CD4-positive, alpha-beta T cell treated with Interleukin-1 beta for 1 hour (primary cell): ENCODE measurements at regions not wholly inside any gene's neighbourhood (a gene's known extent, or its start where the extent isn't known, plus 50 kb on each side); places are given as distances from the start of the nearest gene placed in this dataset.

Experiments used
- DNase-seq, 2 donors: peaks; one replicate each; pipeline ENCODE4 v3.0.0-alpha.2; 2020 to 2022

DNA sequence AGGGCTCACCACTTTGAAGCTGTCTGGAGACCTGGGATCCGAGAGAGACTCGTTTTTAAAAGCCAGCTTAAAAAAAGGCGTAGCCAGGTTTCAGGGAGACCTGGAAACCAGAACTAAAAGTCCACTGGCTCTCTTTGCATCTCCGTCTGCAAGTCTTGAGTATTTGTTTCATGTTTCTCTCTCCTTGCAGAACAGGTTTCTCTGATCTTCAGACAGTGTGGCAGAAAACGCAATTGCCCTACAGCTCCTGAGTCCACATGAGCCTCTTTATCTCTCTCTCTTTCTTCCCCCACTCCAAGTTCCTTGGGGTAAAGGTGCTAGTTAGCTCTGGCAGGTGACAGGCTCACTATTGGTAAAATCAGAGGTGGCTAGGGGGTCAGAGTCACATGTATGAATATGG lies 67.0 kb upstream of the AMPD3 start:
- no peak for DNase-seq

DNA sequence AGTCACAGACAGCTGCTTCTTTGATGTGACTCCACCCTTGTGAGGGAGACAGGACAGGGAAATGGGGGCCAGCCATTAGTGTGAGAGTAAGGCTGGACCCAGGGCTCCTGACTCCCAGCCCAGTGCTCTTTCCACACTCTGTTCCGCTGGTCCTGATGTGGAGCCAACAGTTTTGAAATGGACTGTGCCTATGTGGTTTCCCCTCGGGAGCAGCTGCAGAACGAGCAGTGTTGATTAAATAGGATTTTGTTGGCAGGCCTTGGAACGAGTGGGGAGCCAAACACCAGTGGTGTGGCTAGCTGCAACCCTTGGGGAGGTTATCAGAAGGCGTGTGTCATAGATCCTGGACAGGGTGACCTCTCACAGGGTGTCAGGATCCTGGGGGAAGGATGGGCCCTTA lies 66.5 kb upstream of the AMPD3 start:
- DNase-seq = no peak

DNA sequence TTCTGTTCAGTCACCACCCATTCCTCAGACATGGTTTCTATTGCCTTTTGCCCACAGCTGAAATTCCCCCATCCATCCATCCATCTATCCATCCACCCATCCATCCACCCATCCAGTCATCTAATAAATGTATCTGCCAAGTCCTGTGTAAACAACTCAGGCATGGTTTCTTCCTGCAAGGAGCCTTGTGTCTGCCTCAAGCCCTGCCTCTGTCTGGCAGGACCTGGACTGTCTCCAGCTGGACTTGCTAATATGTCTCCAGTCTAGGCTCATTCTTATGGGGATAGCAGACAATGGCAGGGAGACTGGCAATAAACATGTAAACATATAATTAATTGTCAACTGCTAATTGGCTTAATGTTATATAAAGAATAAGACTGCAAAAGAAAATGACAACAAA lies 64.7 kb upstream of the AMPD3 start:
- no peak for DNase-seq

DNA sequence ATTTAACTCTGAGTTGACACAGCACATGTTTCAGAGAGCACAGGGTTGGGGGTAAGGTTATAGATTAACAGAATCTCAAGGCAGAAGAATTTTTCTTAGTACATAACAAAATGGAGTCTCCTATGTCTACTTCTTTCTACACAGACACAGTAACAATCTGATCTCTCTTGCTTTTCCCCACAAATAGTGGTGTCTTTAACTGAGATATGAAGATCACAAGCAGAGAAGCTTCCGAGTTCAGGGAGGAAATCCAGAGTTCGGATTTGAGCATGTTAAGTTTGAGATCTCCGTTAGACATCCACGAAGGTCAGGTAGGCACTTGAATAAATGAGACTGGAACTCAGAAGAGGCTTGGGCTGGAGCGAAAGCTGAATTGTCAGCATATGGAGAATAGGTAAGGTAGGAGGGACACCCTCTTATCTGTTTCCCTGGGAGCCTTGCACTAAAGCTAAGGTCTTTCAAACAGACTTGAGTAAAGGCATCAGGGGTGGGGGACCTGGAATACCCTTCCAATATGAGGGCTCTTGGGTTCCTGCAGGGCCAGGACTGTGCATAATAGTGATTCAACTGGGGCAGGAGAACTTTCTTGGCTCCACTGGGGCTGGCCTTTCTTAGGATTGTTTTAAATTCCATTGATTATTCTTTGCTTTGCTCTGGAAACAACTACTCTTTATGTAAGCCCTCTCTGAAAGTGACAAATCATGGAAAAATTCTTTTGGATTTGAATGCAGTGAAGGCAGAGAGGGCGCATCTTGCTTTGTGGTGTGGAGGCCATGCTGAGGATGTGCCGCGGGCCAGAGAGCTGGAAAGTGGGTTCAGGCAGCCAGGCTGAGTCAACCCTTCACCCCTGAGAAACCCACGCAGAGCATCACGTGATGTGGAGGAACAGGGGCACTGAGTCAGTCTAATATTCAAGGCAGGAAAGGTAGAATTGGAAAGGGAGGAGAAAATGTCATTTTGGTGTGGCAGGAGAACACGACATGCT lies 62.7 kb upstream of the AMPD3 start:
- no peak for DNase-seq

DNA sequence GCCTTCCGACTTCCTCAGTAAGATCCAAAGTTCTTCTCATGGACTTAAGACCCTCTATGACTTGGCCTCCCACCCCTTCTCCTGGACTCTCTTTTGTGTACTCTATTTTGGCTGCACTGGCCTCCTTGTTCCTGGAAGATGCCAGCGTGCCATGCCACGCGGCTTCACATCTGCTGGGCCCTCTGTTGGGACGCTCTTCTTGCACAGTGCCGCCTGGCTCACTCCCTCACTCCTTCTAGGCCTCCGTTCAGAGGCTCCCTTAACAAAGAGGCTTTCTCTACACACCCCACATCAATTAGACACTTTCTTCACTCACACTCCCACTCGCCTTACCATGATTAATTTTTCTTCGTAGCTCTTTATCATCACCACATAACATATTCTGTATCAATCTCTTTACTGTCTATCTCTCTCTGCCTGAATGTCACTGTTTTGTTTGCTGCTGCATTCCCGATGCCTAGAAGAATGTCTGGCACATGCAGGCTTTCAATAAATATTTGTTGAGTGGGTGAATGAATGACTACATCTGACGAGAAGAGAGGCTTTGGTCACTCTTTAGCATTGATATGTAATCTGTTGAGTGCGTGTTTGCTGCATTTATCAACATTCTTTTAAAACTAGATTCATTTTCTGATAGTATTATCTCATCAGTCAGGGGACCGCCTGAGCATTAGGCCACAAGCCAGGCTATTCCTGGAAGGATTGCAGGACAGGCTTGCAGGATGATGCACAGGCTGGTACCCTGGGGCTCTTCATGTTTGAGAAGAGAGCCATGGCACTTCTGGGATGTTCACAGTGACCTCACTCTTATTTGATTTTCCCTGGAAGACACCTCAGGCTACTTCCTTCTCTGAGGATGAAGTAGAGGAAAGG lies 60.6 kb upstream of the AMPD3 start:
- DNase-seq = no peak

DNA sequence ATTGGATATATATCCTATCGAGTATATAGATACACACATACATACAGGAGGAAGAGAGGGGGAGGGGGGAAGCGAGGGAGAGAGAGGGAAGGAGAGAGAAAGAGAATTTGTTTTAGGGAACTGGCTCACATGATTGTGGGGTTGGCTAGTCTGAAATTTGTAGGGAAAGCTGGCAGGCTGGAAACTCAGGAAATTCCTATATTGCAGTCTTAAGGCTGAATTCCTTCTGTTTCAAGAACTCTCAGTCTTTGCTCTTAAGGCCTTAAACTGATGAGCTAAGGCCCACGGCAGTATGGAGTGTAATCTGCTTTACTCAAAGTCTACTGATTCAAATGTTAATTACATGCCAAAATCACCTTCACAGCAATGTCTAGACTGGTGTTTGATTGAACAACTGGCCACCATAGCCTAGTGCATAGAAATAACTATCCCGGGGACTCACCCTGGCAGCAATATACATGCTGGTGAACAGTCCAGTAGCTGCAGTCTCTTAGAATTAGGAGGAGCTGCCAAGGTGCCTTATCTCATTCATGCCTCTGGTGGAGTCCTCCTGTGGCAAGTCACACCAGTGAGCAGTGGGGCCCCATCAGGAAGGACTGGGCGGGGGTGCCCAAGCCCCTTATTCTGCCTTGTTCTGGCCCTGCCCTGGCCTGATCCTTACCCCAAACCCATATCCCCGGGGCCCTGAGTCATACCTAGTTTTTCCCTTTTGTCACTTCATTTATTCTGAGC lies 59.7 kb upstream of the AMPD3 start:
- no peak for DNase-seq

DNA sequence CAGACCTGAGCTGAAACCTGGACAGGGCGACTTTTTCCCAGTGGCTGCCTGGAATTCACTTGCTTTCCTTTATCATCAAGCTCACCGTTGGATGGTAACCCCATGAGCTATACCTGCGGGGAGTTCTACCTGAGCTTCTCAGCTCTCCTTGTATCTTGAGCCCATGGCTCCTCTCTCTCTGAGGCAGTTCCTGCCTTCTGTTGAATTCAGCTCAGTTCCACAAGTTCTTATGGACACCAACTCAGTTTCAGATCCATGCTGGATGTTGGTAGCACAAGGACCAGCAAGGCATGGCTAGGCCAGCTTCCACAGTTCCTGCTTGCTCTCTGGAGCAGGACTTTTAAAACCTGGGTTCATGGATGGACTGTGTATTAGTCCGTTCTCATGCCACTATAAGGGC lies 58.3 kb upstream of the AMPD3 start:
- no peak for DNase-seq

DNA sequence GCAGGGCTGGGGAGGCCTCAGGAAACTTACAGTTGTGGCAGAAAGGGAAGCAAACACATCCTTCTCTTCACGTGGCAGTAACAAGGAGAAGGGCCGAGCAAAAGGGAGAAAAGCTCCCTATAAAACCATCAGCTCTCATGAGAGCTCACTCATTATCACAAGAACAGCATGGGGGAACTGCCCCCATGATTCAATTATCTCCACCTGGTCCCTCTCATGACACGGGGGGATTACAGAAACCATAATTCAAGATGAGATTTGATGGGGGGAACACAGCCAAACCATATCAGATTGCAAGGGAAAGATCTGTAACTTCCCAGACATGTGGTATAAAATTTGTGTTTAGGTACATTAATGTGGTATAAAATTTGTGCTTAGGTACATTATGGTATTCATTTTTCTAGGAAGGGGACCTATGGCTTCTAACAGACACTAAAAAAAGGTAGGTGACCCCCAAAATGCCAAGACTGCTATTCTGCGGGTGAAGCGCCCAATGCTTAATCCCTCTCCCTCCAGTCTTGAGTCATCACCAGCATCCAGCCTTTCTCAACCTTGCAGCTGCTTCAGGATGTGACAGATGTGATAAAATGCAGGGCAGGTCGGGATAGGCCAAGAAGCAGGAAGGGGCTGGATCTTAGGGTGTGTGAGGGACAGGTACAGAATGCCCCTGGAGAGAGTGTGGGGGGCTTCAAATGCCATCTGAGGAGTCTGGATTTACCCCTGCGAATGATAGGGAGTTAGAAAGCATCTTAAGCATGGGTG lies 57.7 kb upstream of the AMPD3 start:
- DNase-seq = no peak

DNA sequence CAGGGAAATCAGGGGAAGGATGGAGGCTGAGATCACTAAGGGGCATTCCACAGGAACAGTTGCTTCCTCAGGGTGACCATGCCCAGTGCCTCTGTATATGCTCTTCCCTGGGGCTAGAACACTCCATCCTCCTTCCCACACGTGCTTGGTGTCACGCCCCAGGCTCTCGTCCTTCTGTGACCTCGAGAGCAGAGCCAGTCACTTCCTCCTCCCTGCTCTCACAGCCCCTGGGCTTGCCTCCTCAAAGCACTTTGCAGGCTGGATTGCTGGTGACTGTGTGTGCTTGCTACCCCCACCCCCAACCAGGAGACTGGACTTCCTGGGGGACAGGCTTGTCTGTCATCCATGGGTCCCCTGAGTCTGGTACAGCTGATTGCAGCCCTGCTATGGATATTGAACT lies 56.5 kb upstream of the AMPD3 start:
- DNase-seq = peak in 1 of 2 donors; percentile 36

DNA sequence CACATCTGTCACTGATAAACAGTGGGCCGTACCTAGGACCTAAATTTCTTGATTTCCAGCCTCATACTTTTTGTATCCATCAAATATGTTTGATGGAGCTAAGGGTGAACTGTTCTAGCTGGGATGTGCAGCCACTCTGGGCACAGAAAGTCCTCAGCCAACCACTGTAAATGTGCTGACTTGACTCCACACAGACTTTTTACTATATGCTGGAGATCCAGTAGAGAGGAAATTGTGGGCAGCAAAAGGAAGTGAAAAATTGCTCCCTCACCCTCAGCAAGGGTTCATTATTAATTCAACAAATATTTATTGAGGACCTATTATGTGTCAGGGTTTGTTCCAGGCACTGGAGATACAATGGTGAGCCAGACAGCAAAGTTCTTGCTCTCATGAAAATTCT lies 54.2 kb upstream of the AMPD3 start:
- no peak for DNase-seq

DNA sequence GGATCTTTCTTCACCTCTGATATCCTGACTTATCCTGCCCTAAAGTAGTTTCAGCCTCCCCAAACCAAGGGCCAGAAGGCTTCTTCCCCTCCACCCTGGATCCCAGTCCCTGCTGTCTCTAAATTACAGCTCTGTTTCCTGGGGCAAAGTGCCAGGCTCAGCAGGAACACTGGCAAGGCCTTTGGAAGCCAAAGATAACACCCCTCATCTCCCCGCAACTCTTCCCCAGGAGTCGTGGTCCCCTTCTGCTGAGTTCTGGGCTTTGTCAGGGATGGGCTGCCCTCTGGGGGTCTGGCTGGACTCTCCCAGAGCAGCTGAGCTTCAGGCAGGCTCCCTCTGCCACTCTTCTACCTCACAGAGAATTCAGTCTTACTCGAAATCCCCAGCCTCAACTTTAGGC lies 53.8 kb upstream of the AMPD3 start:
- DNase-seq = no peak

DNA sequence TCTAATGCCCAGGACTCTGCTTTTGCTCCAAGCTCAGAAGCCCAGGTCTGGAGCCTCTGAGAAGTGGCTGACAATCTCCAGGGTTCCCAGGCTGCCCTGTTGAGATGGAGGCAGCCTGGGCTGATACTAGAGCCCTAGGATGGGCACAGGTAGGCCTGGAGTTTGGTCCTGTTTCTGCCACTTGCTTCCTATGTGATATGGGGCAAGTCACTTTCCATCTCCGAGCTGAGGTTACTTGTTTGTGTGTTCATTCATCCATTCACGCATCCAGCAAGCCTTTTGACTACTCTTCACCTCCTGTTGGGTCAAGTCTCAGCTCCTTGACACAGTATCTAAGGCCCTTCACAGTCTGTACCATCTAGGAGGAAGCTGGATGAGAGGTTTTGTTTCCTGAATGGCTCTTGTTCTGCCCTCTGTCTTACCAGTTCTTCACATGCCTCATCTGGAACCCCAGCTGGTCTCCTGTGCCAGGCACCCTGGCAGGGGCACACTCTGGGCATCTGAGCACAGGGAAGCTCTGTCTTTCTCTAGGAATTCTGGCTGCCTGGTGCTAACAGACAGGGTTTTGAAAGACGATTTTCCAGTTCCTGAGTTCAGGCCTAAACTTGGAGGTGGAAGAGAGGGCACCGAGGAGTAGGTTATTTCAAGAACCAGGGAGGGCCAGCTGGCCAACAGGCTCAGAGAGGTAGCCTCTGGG lies 53.2 kb upstream of the AMPD3 start:
- DNase-seq = no peak
